ENCODE measurements at regions not wholly inside any gene's neighbourhood (a gene's known extent, or its start where the extent isn't known, plus 50 kb on each side); places are given as distances from the start of the nearest gene placed in this dataset.

DNA sequence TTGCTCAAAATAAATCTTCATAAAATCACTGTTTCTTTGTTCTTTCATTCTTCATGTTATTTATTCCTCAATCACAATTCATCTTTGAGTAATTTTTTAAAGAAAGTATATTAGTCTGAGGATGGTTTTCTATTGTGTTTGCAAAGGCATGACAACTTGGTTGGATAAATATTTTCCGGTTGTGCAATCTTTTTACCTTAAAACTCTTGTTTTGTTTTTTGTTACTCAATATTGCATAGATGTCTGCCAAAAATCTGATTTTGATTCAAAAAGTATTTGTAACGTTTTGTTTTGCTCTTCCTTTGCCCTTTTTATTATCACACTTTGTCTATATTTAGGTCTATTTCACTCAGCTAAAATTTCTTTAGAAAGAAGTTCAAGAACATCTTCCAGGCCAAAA is 86.2 kb upstream of the SYT1 start:
- TF ChIP-seq JUN (IDR thresholded peaks at IDR 0.05; ENCODE audit: borderline replicate concordance, insufficient read depth, insufficient read length, low read depth) (no peak), POLR2A (IDR thresholded peaks at IDR 0.05; ENCODE audit: low read depth, low read length) (no peak), EZH2 (IDR thresholded peaks at IDR 0.05; ENCODE audit: borderline replicate concordance, low read depth, low read length, severe bottlenecking) (no peak)
- TF ChIP-seq, protein P1, sequence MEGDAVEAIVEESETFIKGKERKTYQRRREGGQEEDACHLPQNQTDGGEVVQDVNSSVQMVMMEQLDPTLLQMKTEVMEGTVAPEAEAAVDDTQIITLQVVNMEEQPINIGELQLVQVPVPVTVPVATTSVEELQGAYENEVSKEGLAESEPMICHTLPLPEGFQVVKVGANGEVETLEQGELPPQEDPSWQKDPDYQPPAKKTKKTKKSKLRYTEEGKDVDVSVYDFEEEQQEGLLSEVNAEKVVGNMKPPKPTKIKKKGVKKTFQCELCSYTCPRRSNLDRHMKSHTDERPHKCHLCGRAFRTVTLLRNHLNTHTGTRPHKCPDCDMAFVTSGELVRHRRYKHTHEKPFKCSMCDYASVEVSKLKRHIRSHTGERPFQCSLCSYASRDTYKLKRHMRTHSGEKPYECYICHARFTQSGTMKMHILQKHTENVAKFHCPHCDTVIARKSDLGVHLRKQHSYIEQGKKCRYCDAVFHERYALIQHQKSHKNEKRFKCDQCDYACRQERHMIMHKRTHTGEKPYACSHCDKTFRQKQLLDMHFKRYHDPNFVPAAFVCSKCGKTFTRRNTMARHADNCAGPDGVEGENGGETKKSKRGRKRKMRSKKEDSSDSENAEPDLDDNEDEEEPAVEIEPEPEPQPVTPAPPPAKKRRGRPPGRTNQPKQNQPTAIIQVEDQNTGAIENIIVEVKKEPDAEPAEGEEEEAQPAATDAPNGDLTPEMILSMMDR (IDR thresholded peaks at IDR 0.05; ENCODE audit: extremely low read depth in 1 of 2, insufficient read depth in 1 of 2, low read depth in 1 of 2, low read length in 2 of 2) = no peak
